Activated CD4-positive, alpha-beta T cell treated with anti-CD3 and anti-CD28 coated beads, Interleukin-2, amount 50 U/mL, for 4 hours (primary cell): ENCODE measurements at regions not wholly inside any gene's neighbourhood (a gene's known extent, or its start where the extent isn't known, plus 50 kb on each side); places are given as distances from the start of the nearest gene placed in this dataset.
"Not testable (repeated sequence)": the region's sequence is repeated elsewhere in the genome, so short reads cannot be mapped to it uniquely, and the experiment has no call there.

Experiments
- DNase-seq, 2 experiments: peaks; one replicate each; pipeline ENCODE4 v3.0.0-alpha.2; 2020

DNA sequence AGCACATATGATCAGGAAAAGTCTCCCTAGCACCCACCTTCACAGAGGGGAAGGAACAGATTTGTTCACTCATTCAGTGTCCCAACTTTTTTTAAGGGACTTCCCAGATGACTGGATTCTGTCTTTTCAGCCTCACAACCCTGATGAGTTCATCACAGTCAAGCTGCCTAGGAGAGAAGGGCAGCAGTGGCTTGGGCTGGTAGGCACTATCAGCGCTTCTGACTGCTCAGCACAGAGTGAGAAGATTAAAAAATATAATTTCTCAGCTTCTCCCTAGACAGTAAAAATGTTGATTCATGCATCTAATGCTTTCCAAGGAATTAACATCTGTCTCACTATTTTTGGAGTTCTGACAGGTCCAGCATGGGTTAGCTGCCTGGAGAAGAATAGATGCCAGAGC is 328.2 kb downstream of the DTHD1 start:
- no peak for DNase-seq

DNA sequence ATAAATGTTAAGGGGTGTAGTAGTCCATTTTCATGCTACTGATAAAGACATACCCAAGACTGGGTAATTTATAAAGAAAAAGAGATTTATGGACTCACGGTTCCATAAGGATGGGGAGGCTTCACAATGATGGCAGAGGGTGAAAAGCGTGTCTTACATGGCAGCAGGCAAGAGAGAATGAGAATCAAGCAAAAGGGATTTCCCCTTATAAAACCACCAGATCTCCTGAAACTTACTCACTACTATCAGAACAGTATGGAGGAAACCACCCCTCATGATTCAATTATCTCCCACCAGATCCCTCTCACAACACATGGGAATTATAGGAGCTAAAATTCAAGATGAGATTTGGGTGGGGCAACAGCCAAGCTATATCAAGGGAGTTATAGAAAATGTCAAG is 329.2 kb downstream of the DTHD1 start:
- no peak for DNase-seq

DNA sequence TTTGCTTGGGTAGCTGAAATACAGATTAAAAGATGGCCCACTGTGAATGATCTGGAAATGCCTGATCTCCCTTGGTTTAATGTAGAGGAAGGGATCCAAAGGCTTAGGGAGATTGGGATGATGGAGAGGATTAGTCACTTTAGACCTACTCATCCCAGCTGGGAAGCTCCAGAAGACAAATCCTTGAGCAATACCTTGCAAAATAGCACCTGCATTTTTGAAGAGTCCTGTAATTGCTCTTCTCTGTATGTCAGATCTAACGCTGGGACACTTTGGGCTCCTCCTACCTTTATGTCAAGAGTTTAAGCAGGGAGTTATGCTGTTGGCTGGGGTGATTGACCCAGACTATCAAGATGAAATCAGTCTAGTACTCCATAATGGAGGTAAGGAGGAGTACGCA is 331.7 kb downstream of the DTHD1 start:
- DNase-seq: not testable (repeated sequence)

DNA sequence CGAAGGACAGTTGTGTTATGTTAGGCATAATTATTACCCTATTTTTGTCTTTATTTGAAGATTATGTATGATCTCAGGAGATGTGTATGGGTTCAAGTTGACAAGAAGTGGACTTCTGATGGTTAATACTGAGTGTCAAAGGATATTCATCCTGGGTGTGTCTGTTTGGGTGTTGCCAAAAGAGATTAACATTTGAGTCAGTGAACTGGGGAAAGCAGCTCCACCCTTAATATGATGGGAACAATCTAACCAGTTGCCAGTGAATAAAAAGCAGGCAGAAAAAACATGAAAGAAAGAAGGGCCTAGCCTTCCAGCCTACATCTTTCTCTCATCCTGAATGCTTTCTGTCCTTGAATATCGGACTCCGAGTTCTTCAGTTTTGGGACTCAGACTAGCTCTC is 332.6 kb downstream of the DTHD1 start:
- no peak for DNase-seq

DNA sequence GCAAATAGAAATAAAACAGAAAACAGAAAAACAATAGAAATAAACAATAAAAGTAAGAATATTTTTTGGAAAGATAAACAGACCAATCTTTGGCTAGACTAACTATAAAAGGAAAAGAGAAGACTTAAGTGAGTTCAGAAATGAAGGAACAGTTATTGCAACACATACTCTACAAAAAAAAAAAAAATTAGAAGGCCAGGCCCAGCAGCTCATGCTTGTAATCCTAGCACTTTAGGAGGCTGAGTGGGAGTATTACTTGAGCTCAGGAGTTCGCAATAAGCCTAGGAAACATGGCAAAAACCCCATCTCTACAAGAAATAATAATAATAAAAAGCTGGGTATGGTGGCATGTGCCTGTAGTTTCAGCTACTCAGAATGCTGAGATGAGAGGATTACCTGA is 336.7 kb downstream of the DTHD1 start:
- no peak for DNase-seq

DNA sequence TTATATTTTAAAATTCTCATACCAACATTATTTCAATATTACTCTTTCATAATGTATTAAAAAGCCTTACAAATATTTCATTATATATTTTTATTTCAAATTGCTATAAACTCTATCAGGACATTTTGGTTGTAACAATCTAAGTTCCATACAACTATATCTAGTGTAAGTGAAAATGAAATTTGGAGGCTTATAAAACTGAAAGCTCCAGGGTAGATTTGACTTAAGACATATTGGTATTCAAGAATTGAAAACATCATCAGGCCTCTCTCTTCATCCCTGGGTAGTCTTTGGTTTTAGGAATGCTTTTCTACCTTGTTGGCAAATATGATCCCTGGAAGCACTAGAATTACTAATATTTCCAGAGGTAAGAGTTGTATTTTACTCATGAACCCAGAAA is 342.6 kb downstream of the DTHD1 start:
- no peak for DNase-seq

DNA sequence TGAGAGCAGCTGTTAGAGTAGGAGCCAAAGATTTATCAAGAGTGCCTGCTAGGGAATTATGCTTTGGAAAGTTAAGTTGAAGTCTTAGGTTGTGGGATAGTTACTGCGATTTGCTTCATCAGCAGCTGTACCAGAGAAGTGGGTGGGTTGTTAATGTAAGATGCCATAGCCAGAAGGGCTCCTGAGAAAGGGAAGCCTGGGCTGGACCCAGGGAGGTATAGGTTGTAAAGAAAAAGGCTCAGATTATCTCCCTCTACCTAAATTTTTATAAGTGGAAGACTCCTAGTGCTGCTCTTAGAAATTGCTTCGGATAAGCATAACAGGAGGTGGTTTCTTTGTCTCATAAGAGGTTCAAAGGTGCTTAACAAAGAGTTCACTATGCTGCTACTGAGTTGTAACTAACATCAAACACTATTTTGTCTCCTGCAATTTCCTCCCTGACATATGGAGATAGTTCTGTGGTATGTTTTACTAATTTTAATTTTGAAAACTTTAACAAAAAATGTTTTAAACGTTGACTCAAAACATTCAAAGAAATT is 356.9 kb downstream of the DTHD1 start:
- no peak for DNase-seq

DNA sequence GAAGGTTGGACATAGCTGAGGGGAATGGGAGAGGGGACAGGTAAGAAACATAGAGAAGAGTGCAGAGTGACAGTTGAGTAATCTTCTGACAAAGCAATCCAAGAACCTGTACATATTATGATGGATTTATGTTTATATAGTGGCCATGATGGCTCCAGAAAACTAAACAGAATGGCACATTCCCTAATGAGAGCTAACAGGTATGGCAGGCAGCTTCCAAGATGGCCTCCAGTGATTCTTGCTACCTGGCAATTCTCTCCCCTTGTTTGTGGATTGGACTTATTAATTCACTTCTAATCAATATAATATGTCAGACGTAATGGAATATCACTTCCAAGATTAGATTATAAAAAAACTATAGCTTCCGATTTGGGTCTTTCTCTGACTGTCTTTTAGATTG is 359.5 kb downstream of the DTHD1 start:
- no peak for DNase-seq

DNA sequence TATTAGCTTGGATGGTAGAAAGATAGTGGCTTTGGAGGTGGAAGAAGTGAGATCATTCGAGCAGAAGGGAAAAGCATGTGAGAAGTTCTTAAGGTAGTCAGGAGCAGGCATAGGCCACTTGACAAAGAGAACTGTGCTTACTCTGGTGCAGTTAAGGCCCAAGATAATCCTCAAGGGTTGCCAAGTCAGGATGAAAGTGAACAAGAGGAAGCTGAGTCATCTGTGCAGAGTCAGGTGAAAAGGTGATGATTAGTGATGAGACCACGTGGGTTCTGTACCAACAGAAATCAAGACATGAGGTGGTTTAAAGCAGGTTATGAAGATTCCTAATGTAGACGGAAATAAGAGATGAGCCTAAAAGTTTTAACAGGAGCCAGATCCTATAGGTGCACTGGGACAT is 369.8 kb downstream of the DTHD1 start:
- no peak for DNase-seq

DNA sequence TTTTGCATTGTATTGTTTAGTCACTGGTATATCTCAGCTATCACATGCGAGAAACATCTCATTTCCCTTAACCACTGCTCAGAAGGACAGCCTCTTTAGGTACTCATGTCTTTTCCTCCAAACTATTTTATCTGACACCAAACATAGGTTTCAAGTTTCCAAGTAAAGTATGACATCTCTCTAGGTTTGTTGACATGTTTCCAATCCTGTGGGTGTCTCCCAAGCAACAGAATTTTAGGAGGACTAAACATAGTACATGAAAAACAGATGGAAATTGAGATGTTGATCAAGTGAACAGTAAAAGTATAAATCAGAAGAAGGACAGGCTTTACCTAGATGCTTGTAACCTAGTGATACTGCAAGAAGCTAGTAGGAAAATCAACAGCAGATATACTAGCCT is 371.4 kb downstream of the DTHD1 start:
- DNase-seq: no peak

DNA sequence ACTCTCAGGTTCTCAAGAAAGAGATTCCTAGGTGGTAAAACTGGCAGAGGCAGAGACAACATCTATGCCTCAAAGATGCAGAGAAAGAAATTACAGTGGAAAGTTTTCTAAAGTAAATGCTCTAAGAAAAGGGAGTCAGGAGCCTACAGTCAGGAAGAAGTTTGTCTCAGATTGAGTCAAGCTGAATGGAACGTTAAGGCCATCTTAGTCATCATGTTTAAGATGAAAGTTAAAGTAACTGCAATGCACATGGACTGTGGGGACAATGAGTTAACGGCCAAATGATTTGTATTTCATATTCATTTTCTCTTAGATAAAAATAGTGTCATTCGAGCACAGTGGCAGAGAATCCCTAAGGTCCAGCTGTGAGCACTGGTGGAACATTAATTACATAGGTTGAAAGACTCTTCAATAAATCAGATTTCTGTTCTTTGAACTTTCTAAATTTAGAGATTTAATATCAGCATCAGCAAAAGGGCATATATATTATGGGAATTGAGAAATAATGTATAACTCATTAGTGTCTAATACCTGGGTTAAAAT is 384.6 kb downstream of the DTHD1 start:
- DNase-seq: no peak

DNA sequence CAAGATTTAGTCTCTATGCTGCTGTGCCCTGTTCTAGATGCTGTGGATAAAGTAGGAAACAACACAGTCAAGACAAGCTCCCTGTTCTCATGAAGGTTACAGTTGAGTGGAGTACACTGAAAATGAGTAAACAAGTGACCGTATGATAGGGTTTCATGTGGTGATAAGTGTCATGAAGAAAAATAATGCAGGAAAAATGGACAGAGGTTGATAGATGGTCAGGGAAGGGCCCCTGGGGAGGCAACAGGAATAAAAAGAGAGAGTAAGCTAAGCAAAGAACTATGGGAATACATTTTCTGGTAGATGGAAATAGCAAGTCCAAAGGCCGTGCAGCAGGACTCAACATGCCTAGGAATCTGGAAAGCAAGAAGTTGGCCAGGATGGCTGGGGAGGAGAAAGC is 394.0 kb downstream of the DTHD1 start:
- no peak for DNase-seq

DNA sequence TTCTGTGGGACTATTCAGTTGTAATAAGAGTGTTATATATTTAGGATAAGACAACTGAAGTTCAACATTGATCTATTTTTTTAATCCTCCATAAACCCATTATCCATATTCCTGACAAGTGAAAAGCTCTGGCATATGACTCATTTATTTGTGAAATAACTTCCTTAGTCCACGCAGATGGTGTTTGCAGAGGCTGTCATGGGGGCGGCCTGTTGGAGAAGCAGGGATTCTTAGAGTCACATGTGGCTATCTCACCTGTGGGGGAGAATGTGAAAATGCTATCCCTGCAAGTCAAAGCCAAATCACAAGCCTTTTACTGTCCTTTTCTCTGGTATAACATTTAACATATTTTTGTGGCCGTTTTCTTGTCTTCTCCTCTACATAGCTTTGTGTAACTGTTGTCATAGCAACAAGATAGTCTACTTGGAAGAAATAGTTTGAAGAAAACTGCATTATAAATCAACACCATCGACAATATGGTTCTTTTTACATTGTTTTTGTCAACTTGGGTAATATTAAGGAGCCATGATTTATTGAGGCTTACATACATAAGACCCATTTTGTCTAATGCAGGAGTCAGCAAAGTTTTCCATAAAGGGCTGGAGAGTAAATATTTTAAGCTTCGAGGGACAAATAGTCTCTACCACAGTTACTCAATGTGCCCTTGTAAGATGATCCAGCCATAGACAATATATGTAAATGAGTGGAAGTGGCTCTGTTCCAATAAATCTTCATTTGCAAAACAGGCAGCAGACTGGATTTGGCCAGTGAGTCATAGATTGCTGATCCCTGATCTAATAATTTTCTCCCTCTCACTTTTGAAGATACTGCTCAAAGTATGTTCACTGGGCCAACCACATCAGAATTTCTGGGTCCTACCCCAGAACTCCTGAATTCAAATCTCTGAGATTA is 395.0 kb downstream of the DTHD1 start:
- DNase-seq: no peak

DNA sequence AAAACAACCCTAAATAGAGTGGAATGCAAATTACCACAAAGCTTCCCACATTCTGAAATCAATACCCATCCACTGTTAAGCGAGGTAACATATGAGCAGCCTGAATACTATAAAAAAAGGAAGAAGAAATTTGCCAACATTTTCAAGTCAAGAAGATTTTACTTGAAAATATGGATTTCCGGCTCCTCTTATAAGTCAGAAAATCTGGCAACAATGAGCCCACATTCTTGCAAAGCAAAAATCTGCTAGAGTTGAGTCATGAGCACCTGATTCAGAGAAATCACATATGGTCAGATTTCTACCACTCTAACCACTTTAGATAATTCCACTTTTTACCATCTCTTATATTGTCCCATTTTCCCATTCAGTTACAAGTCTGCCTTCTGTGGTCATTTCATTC is 395.7 kb downstream of the DTHD1 start:
- no peak for DNase-seq

DNA sequence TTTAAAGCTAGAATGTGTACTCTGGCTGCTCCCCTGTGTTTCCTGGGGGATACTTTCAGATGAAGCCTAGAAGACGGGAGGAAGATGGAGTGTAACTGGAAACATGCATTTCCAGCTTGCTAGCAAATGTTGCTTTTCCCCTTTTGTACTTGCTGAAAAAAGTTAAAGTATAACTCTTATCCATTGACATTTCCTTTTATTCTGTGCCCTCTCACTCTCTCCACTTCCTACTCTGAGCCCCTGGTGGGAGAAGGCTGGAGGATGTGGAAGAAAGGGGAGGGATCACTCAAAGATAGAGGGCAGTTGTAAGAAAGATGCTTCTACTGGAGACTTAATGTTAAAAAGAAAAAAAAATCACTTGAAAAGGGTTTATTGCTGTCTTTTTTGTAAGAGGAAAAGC is 396.5 kb downstream of the DTHD1 start:
- no peak for DNase-seq

DNA sequence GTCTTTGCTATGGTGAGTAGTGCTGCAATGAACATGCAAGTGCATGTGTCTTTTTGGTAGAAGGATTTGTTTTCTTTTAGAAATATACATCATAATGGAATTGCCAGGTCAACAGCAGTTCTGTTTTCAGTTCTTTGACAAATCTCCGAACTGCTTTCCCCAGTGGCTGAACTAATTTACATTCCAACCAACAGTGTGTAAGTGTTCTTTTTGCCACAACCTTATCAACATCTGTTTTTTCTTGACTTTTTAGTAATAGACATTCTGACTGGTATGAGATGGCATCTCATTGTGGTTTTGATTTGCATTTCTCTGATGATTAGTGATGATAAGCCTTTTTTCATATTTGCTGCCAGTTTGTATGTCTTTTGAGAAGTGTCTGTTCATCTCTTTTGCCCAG is 406.3 kb downstream of the DTHD1 start:
- no peak for DNase-seq

DNA sequence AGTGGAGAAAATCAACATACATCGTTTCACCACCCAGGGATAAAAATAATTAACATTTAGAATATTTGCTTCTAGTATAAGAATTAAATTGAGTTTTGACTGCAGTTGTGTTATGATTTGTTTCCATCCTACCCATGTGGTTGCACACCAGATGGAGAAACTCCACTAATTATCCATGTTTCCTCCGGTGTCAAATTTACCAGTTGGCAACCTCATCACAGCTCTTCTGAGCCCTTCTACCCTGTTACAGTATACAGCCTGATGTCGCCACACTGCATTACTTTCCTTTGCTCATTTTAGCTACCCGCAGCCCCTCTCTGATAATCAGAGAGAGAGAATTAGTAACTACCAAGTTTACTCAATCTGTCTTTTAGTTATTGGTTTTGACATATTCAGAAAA is 411.2 kb downstream of the DTHD1 start:
- DNase-seq: no peak

DNA sequence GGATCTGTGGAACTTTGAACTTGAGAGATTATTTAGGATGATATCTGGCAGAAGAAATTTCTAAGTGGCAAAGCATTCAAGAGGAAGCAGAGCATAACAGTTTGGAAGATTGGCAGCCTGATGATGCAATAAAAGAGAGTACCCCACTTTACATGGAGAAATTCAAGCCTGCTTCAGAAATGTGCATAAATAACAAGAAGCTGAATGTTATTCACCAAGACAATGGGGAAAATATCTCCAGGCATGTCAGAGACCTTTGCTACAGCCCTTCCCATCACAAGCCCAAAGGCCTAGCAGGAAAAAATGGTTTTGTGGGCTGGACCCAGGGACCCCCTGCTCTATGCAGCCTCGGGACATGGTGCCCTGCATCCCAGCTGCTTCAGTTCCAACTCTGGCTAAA is 420.8 kb downstream of the DTHD1 start:
- DNase-seq: no peak

DNA sequence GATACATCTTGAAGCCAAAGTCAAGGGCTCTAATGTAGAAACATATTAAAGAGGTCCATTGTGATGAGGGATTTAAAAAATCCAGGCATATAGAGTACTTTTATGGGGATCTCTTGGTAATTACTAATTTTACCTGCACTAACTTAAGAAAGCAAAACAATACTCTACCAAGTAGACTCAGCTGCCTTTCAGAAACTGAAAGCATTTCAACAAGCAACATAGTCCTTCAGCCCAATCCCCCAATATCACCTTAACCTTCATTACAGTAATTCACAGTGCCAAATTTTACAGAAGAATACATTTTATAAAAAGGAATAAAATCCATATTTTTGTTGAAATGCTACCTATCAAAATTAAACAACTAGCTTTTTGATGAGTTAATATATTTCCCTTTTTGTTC is 422.9 kb downstream of the DTHD1 start:
- DNase-seq: no peak

DNA sequence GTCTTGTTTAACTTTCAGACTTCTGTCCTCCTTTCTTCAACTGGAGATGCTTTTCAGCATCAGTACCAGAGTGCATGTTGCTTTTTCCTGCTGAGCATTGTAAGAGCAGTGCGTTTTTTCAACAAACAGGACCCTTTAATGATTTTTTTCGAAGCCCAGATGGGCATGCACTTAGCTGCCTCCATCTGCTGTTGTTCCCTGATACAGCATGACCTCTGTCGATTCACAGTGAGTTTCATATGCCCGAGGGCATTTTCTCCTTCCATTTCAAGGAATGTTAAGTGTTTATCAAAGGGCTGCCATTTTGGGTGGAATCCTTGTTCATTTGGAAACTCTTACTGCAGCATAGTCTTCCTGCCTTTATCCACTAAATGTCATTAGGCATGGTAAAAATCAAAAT is 428.6 kb downstream of the DTHD1 start:
- no peak for DNase-seq

DNA sequence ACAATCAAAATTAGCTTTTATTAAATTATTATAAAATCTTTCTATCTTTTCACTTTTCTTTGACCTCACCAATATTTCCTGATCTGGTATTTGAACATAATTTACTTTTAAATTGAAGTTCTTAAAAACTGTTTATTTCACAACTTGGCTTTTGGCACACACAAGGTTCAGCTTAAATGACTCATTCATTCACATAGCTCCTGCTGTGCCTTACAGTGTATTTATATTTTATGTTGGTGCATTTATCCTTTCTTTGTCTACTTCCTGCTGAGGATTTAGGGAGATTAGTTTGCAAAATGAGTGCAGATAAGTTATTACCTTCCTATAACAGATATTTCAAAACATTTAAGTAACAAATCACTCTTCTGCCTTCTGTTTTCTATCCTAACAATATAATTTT is 430.6 kb downstream of the DTHD1 start:
- DNase-seq: no peak

DNA sequence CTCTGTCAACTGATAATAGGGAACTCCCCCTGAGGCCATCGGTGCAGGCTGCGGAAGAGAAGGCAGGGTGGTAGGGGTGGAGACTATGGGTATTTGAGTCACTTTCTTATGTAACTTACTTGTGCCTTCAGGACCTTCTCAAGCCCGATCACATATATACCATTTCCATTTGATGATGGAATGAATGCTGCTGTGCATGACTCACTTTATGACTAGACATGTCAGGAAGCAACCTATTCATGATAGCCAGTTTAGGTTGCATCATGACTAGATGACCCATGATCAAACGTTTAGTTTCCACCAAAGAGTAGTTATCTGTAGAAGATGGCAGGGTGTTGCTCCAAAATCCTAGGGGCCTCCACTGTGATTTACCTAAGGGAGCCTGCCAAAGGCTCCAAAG is 435.5 kb downstream of the DTHD1 start:
- DNase-seq: no peak

DNA sequence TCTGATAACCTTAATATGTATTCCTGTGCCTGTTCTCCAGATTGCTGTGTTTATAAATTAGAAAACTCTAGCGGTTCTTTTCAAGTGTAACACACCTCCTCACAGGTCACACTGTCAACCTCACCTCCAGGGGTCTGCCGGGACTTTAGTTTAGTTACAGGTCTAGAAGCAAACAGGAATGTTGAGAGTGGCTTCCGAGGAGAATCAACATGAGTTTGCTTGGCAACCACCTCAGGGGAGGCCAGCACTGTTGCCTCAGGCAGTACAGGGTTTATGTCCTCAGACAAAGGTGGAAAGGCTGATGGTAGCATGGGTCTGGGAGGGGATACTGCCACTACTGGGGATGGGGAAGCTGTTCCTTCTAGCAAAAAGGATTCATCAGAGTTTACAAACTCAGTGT is 438.0 kb downstream of the DTHD1 start:
- no peak for DNase-seq

DNA sequence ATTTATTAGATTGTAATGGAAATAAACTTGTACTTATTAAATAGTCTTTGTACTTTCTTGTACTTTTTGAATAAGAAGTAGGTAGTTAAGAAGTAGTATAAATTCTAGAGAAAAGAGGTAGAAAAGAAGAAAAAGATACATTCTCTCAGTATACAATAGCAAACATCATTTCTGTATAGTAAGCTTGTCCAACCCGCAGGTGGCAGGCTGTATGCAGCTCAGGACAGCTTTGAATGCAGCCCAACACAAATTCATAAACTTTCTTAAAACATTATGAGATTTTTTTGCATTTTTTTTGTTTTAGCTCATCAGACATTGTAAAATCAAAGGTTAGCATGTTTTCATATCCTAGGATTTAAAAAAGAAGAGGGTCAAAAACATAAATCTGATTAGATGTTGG is 441.6 kb downstream of the DTHD1 start:
- DNase-seq: no peak

DNA sequence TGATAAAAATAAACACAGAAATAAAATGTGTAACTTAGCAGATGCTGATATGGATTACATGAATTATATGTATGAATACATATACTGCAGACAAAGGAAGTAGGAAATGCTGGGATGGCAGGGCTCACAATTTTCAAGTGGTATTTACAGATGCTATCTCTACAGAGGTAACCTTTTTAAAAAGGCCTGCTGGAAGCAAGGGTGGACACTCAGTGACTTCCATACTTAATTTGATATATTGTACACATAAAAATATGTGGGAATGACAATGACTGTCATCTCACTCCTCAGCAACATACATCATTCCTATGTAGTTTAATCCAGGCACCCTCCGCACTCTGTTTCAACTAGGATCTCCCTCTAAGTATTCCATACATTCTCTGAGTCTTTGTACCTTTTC is 452.9 kb downstream of the DTHD1 start:
- DNase-seq: no peak
